ENCODE measurements at regions not wholly inside any gene's neighbourhood (a gene's known extent, or its start where the extent isn't known, plus 50 kb on each side); places are given as distances from the start of the nearest gene placed in this dataset.

GRCh38 chr3:14322667-14323295, 79.6 kb upstream of the SLC6A6 start:
- ChIA-PET POLR2A (ENCODE audit: unreplicated experiment) (no interaction called here), CTCF (no interaction called here)
- 71% methylated on average over 9 of the region's 12 CpGs; no CpG with 5 or more reads in 1 of the 2 experiments for WGBS, 2 experiments (ENCODE audit: extremely low coverage in 2 of 2, insufficient read length in 1 of 2)
- no peak for TF ChIP-seq RCOR1 (IDR thresholded peaks at IDR 0.05; ENCODE audit: insufficient replicate concordance, low read length)
- TF ChIP-seq MAZ (IDR thresholded peaks at IDR 0.05; ENCODE audit: borderline replicate concordance, low read depth, low read length): no peak
- no peak for TF ChIP-seq RFX5 (IDR thresholded peaks at IDR 0.05; ENCODE audit: low read depth, low read length)
- TF ChIP-seq CHD1 (IDR thresholded peaks at IDR 0.05; ENCODE audit: low read depth, low read length): no peak
- TF ChIP-seq, protein P1, sequence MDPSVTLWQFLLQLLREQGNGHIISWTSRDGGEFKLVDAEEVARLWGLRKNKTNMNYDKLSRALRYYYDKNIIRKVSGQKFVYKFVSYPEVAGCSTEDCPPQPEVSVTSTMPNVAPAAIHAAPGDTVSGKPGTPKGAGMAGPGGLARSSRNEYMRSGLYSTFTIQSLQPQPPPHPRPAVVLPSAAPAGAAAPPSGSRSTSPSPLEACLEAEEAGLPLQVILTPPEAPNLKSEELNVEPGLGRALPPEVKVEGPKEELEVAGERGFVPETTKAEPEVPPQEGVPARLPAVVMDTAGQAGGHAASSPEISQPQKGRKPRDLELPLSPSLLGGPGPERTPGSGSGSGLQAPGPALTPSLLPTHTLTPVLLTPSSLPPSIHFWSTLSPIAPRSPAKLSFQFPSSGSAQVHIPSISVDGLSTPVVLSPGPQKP (IDR thresholded peaks at IDR 0.05; ENCODE audit: borderline replicate concordance, low read depth, low read length): no peak
- no peak overlapping the region for H3K27ac ChIP-seq (ENCODE audit: insufficient read depth, low read length)
- H3K4me3 ChIP-seq (ENCODE audit: insufficient read depth, low read depth, low read length): no peak overlapping the region
- in situ Hi-C loops (cut with MboI; ENCODE audit: low sequenced_read_pairs) (no loop called here), dilution Hi-C loops (cut with HindIII; ENCODE audit: low sequenced_read_pairs, unreplicated experiment) (no loop called here), intact Hi-C loops (cut with micrococcal nuclease) (no loop called here)
- H3K4me2 ChIP-seq (ENCODE audit: low read depth, low read length): no peak overlapping the region
- H3K56ac ChIP-seq (ENCODE audit: extremely low read depth, insufficient read depth, low read length): no peak overlapping the region
- H3K9me3 ChIP-seq (ENCODE audit: control insufficient read depth, insufficient read depth, low read length): peaks cover 6% of the 10 kb centered on the region
- H2BK20ac ChIP-seq (ENCODE audit: low read depth, low read length): no peak overlapping the region
- no peak overlapping the region for H3K18ac ChIP-seq (ENCODE audit: low read depth, low read length)
- H4K20me1 ChIP-seq (ENCODE audit: insufficient read depth, low read length): no peaks in the 10 kb centered on the region
- H3K9ac ChIP-seq (ENCODE audit: low read depth, low read length): no peak overlapping the region
- H2AK9ac ChIP-seq (replicated peaks; ENCODE audit: low read depth, low read length, poor library complexity): no peak overlapping the region
- H3K27me3 ChIP-seq (ENCODE audit: control insufficient read depth, insufficient read depth, low read length): peaks cover 8% of the 10 kb centered on the region
- H3K4ac ChIP-seq (ENCODE audit: low read depth, low read length): no peak overlapping the region
- no peak overlapping the region for H2AK5ac ChIP-seq (ENCODE audit: low read depth, low read length)
- no peak overlapping the region for H2AFZ ChIP-seq (replicated peaks; ENCODE audit: low read length, poor library complexity)
- H4K91ac ChIP-seq (ENCODE audit: insufficient read depth, low read depth, low read length): no peak overlapping the region
- BruUV-seq (replicated peaks): no TSS peak
- peaks cover 7% of the 10 kb centered on the region; the same call in 1 of the 2 replicates for H3K9me1 ChIP-seq (ENCODE audit: insufficient read depth, low read length)
- H2BK120ac ChIP-seq (ENCODE audit: low read depth, low read length): no peak overlapping the region
- no peak overlapping the region for H2BK15ac ChIP-seq (ENCODE audit: low read depth, low read length)
- no peak overlapping the region for H3K14ac ChIP-seq (replicated peaks; ENCODE audit: low read depth, low read length)
- no peak overlapping the region for H3K23ac ChIP-seq (ENCODE audit: low read depth, low read length)
- no peaks in the 10 kb centered on the region; the same call in 1 of the 2 replicates for H3K4me1 ChIP-seq (ENCODE audit: control insufficient read depth, insufficient read depth, low read length)
- DNase-seq (no peak), ATAC-seq (ENCODE audit: low read depth) (no peak)
- H3K79me1 ChIP-seq (ENCODE audit: low read depth in 1 of 2, low read length in 2 of 2): no peaks in the 10 kb centered on the region
- H3K36me3 ChIP-seq (ENCODE audit: control insufficient read depth, insufficient read depth, low read length): no peaks in the 10 kb centered on the region
- H4K8ac ChIP-seq (ENCODE audit: low read depth in 2 of 2, low read length in 2 of 2): no peak overlapping the region
- H4K5ac ChIP-seq (ENCODE audit: low read depth, low read length): no peak overlapping the region
- H2BK5ac ChIP-seq (ENCODE audit: low read depth, low read length, poor library complexity, severe bottlenecking): no peak overlapping the region
